Activated naive CD4-positive, alpha-beta T cell treated with anti-CD3 and anti-CD28 coated beads, Interleukin-2, amount 10 ng/mL, durations not matched to agents 7 days and 5 days (primary cell): ENCODE measurements at regions not wholly inside any gene's neighbourhood (a gene's known extent, or its start where the extent isn't known, plus 50 kb on each side); places are given as distances from the start of the nearest gene placed in this dataset.
"Not testable (repeated sequence)": the region's sequence is repeated elsewhere in the genome, so short reads cannot be mapped to it uniquely, and the experiment has no call there.

Experiments
- CTCF ChIA-PET: fragments of 350-600 bp; sonication (Branson Sonifier 250); formaldehyde crosslinking; loops from one replicate; lab custom pipeline; 2021; ENCODE audit warnings: antibody characterized with exemption; lab: Charles Lee
- DNase-seq: peaks from one replicate; pipeline ENCODE4 v3.0.0-alpha.2; 2020
- H3K27ac Mint-ChIP-seq: one replicate; pipeline ENCODE4 v1.8.0; 2021; ENCODE audit warnings: mild to moderate bottlenecking, moderate library complexity, mixed read lengths
- H3K27me3 Mint-ChIP-seq: one replicate; pipeline ENCODE4 v1.8.0; 2021; ENCODE audit warnings: mild to moderate bottlenecking, mixed read lengths
- H3K36me3 Mint-ChIP-seq: one replicate; pipeline ENCODE4 v1.8.0; 2021; ENCODE audit warnings: mixed read lengths
- H3K4me1 Mint-ChIP-seq: one replicate; pipeline ENCODE4 v1.8.0; 2021; ENCODE audit warnings: mixed read lengths
- H3K4me3 Mint-ChIP-seq: one replicate; pipeline ENCODE4 v1.8.0; 2021; ENCODE audit warnings: mild to moderate bottlenecking, moderate library complexity, mixed read lengths
- H3K9me3 Mint-ChIP-seq: one replicate; pipeline ENCODE4 v1.8.0; 2021; ENCODE audit warnings: mixed read lengths

GRCh38 chr7:68684996-68685395 lies 913.3 kb upstream of the AUTS2 start:
- Mint-ChIP-seq H3K9me3 (peaks cover 22% of the 10 kb centered on the region), H3K4me1 (no peaks in the 10 kb centered on the region), H3K36me3 (no peaks in the 10 kb centered on the region), H3K4me3 (no peak overlapping the region), H3K27ac (no peak overlapping the region), H3K27me3 (no peaks in the 10 kb centered on the region)
- CTCF ChIA-PET = no interaction called here
- DNase-seq = no peak

- Mint-ChIP-seq H3K4me1 (no peaks in the 10 kb centered on the region), H3K9me3 (peaks cover 33% of the 10 kb centered on the region), H3K36me3 (no peaks in the 10 kb centered on the region), H3K27me3 (no peaks in the 10 kb centered on the region), H3K4me3 (no peak overlapping the region), H3K27ac (no peak overlapping the region)
- DNase-seq = no peak
- CTCF ChIA-PET = no interaction called here
Observed at GRCh38 chr7:68688416-68689086, 909.7 kb upstream of the AUTS2 start.

GRCh38 chr7:68689087-68689433 lies 909.2 kb upstream of the AUTS2 start:
- no peak for DNase-seq
- Mint-ChIP-seq H3K4me1 (no peaks in the 10 kb centered on the region), H3K9me3 (peaks cover 33% of the 10 kb centered on the region), H3K27ac (no peak overlapping the region), H3K36me3 (no peaks in the 10 kb centered on the region), H3K27me3 (no peaks in the 10 kb centered on the region), H3K4me3 (no peak overlapping the region)
- CTCF ChIA-PET = no interaction called here

- H3K4me3 Mint-ChIP-seq = no peak overlapping the region
- no peaks in the 10 kb centered on the region for H3K36me3 Mint-ChIP-seq
- DNase-seq = no peak
- peaks cover 34% of the 10 kb centered on the region for H3K9me3 Mint-ChIP-seq
- H3K27me3 Mint-ChIP-seq = no peaks in the 10 kb centered on the region
- H3K27ac Mint-ChIP-seq = no peak overlapping the region
- H3K4me1 Mint-ChIP-seq = no peaks in the 10 kb centered on the region
- CTCF ChIA-PET = no interaction called here
Observed at GRCh38 chr7:68691261-68692216, 906.7 kb upstream of the AUTS2 start.

GRCh38 chr7:68692511-68692910 lies 905.8 kb upstream of the AUTS2 start:
- Mint-ChIP-seq H3K27me3 (no peaks in the 10 kb centered on the region), H3K27ac (no peak overlapping the region), H3K4me1 (no peaks in the 10 kb centered on the region), H3K4me3 (no peak overlapping the region), H3K36me3 (no peaks in the 10 kb centered on the region), H3K9me3 (peaks cover 38% of the 10 kb centered on the region)
- no peak for DNase-seq
- CTCF ChIA-PET = no interaction called here

GRCh38 chr7:68694656-68695055 lies 903.6 kb upstream of the AUTS2 start:
- DNase-seq = no peak
- Mint-ChIP-seq H3K27ac (no peak overlapping the region), H3K9me3 (peaks cover 44% of the 10 kb centered on the region), H3K27me3 (no peaks in the 10 kb centered on the region), H3K4me1 (no peaks in the 10 kb centered on the region), H3K4me3 (no peak overlapping the region), H3K36me3 (no peaks in the 10 kb centered on the region)
- CTCF ChIA-PET = interaction anchor here (0.6 kb wide), 1 partner anchor 1779 kb away, joined by 3 read pairs; no protein-coding TSS in a partner anchor

- no peak overlapping the region for H3K4me3 Mint-ChIP-seq
- no peaks in the 10 kb centered on the region for H3K36me3 Mint-ChIP-seq
Observed at GRCh38 chr7:68697796-68698280, 900.4 kb upstream of the AUTS2 start.

GRCh38 chr7:68699090-68699711 lies 899.1 kb upstream of the AUTS2 start:
- no peaks in the 10 kb centered on the region for H3K27me3 Mint-ChIP-seq
- no peak overlapping the region for H3K4me3 Mint-ChIP-seq
- no peaks in the 10 kb centered on the region for H3K36me3 Mint-ChIP-seq
- no peaks in the 10 kb centered on the region for H3K4me1 Mint-ChIP-seq
- no peak for DNase-seq
- CTCF ChIA-PET = no interaction called here
- H3K27ac Mint-ChIP-seq = no peak overlapping the region
- H3K9me3 Mint-ChIP-seq = peaks cover 43% of the 10 kb centered on the region

More at GRCh38 chr7:68697796-68698280, 900.4 kb upstream of the AUTS2 start:
- Mint-ChIP-seq H3K4me1 (no peaks in the 10 kb centered on the region), H3K27me3 (no peaks in the 10 kb centered on the region), H3K27ac (no peak overlapping the region), H3K9me3 (peaks cover 42% of the 10 kb centered on the region)
- no peak for DNase-seq
- CTCF ChIA-PET = no interaction called here

GRCh38 chr7:68700414-68700813 lies 897.9 kb upstream of the AUTS2 start:
- no peak overlapping the region for H3K4me3 Mint-ChIP-seq
- CTCF ChIA-PET = no interaction called here
- no peak for DNase-seq
- H3K36me3 Mint-ChIP-seq = no peaks in the 10 kb centered on the region
- no peaks in the 10 kb centered on the region for H3K27me3 Mint-ChIP-seq
- H3K27ac Mint-ChIP-seq = no peak overlapping the region
- peaks cover 37% of the 10 kb centered on the region for H3K9me3 Mint-ChIP-seq
- H3K4me1 Mint-ChIP-seq = no peaks in the 10 kb centered on the region

- CTCF ChIA-PET = no interaction called here
- DNase-seq = no peak
- H3K36me3 Mint-ChIP-seq = no peaks in the 10 kb centered on the region
- H3K4me3 Mint-ChIP-seq = no peak overlapping the region
- H3K27me3 Mint-ChIP-seq = no peaks in the 10 kb centered on the region
- H3K4me1 Mint-ChIP-seq = no peaks in the 10 kb centered on the region
- no peak overlapping the region for H3K27ac Mint-ChIP-seq
- H3K9me3 Mint-ChIP-seq = peaks cover 35% of the 10 kb centered on the region
Observed at GRCh38 chr7:68706291-68706690, 892.0 kb upstream of the AUTS2 start.

- CTCF ChIA-PET = no interaction called here
- Mint-ChIP-seq H3K36me3 (no peaks in the 10 kb centered on the region), H3K9me3 (peaks cover 35% of the 10 kb centered on the region), H3K27ac (no peak overlapping the region), H3K27me3 (no peaks in the 10 kb centered on the region), H3K4me1 (no peaks in the 10 kb centered on the region), H3K4me3 (no peak overlapping the region)
- no peak for DNase-seq
Observed at GRCh38 chr7:68707159-68707558, 891.1 kb upstream of the AUTS2 start.

- Mint-ChIP-seq H3K27ac (no peak overlapping the region), H3K9me3 (peaks cover 35% of the 10 kb centered on the region), H3K4me1 (no peaks in the 10 kb centered on the region), H3K27me3 (no peaks in the 10 kb centered on the region), H3K4me3 (no peak overlapping the region), H3K36me3 (no peaks in the 10 kb centered on the region)
- CTCF ChIA-PET = no interaction called here
- no peak for DNase-seq
Observed at GRCh38 chr7:68707958-68708357, 890.3 kb upstream of the AUTS2 start.

GRCh38 chr7:68712956-68713495 lies 885.2 kb upstream of the AUTS2 start:
- peaks cover 27% of the 10 kb centered on the region for H3K9me3 Mint-ChIP-seq

GRCh38 chr7:68714135-68714534 lies 884.1 kb upstream of the AUTS2 start:
- CTCF ChIA-PET, H3K4me3 Mint-ChIP-seq, H3K4me1 Mint-ChIP-seq, H3K27ac Mint-ChIP-seq, DNase-seq, H3K36me3 Mint-ChIP-seq, H3K27me3 Mint-ChIP-seq: not testable (repeated sequence)
- peaks cover 23% of the 10 kb centered on the region for H3K9me3 Mint-ChIP-seq

More at GRCh38 chr7:68712956-68713495, 885.2 kb upstream of the AUTS2 start:
- Mint-ChIP-seq H3K27me3 (no peaks in the 10 kb centered on the region), H3K36me3 (no peaks in the 10 kb centered on the region), H3K4me3 (no peak overlapping the region), H3K4me1 (no peaks in the 10 kb centered on the region), H3K27ac (no peak overlapping the region)
- CTCF ChIA-PET = no interaction called here
- no peak for DNase-seq
